Keratinocyte (primary cell): ENCODE measurements at regions not wholly inside any gene's neighbourhood (a gene's known extent, or its start where the extent isn't known, plus 50 kb on each side); places are given as distances from the start of the nearest gene placed in this dataset.

Experiments
- EZH2 ChIP-seq: IDR thresholded peaks from one replicate; pipeline ENCODE4 v1.6.1; 2012; ENCODE audit warnings: inconsistent platforms, mild to moderate bottlenecking, low read length, moderate library complexity
- TF ChIP-seq, protein P1 (sequence below), 3 experiments: IDR thresholded peaks in 1 of 3; conservative IDR thresholded peaks in 1 of 3; optimal IDR thresholded peaks in 1 of 3; 2 replicates in 2 of 3; 3 replicates in 1 of 3; pipeline versions ENCODE3 to v1.5.1; 2011; ENCODE audit warnings: low read length in 3 of 3, mild to moderate bottlenecking in 3 of 3, moderate library complexity in 2 of 3, control low read depth in 1 of 3, inconsistent platforms in 1 of 3; ENCODE audit not compliant: insufficient read depth in 2 of 3; ENCODE audit errors: extremely low read depth in 1 of 3

DNA sequence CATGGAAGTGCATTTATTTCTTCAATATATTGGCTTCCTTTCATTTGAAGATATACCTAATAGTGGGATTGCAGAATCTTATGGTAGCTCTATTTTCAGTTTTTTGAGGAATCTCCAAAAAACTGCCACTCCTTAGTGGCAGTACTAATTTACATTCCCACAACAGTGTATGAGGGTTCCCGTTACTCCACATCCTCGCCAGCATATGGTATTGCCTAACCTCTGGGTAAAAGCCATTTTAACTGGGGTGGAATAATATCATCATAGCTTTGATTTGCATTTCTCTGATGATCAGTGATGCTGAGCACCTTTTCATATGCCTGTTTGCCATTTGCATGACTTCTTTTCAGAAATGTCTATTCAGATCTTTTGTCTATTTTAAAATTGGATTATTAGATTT is 471.9 kb upstream of the UBE2E3 start:
- TF ChIP-seq, protein P1, sequence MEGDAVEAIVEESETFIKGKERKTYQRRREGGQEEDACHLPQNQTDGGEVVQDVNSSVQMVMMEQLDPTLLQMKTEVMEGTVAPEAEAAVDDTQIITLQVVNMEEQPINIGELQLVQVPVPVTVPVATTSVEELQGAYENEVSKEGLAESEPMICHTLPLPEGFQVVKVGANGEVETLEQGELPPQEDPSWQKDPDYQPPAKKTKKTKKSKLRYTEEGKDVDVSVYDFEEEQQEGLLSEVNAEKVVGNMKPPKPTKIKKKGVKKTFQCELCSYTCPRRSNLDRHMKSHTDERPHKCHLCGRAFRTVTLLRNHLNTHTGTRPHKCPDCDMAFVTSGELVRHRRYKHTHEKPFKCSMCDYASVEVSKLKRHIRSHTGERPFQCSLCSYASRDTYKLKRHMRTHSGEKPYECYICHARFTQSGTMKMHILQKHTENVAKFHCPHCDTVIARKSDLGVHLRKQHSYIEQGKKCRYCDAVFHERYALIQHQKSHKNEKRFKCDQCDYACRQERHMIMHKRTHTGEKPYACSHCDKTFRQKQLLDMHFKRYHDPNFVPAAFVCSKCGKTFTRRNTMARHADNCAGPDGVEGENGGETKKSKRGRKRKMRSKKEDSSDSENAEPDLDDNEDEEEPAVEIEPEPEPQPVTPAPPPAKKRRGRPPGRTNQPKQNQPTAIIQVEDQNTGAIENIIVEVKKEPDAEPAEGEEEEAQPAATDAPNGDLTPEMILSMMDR (optimal IDR thresholded peaks at IDR 0.05 in 1 of 3, IDR thresholded peaks at IDR 0.05 in 1 of 3, conservative IDR thresholded peaks at IDR 0.05 in 1 of 3; ENCODE audit: extremely low read depth in 1 of 3, insufficient read depth in 2 of 3, low read length in 3 of 3), result no peak
- TF ChIP-seq EZH2, result no peak
